ENCODE measurements at regions not wholly inside any gene's neighbourhood (a gene's known extent, or its start where the extent isn't known, plus 50 kb on each side); places are given as distances from the start of the nearest gene placed in this dataset.

DNA sequence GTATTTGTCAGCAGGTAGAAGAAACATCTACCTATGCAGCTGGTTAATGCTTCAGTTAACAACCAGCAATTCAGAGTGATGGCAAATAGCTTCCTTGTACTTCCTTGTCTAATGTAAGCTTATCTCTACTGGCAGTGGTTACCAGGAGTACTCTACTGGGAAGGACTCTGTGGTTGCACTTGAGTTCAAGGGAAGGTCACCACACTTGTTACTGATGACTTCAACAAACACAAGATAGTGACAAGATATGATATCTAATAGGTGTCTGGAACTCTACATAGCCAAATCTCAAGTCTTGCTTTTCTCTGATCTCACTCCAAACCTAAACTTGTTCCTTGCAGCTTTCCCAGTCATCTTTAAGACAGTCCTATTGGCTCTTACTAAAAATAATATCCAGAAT lies 1644.9 kb upstream of the TENM3 start:
- H3K27me3 ChIP-seq, result no peaks in the 10 kb centered on the region
- H3K4me3 ChIP-seq, result no peak overlapping the region
- H3K36me3 ChIP-seq, result no peaks in the 10 kb centered on the region
- no peaks in the 10 kb centered on the region for H3K9me3 ChIP-seq
- DNase-seq, result no peak

DNA sequence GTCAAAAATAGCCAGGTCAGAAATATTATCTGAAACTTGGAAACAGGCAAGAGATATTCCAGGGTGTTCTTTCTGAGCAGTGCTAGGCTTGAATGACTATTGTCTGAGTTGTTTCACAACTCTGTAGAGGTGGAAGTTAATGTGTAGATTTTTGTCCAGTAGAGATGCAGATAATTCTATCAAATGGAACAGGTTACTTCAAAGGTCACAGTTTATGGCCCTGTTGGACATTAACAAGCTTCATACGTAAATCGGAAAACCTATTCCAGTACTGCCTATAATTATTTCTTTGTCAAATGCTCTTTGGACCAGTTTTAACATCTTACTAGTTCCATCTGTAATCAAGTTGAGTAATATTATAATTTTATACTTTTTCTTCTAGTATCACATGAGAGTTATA lies 1639.4 kb upstream of the TENM3 start:
- Histone ChIP-seq H3K27me3 (no peaks in the 10 kb centered on the region), H3K36me3 (no peaks in the 10 kb centered on the region), H3K4me3 (no peak overlapping the region), H3K9me3 (no peaks in the 10 kb centered on the region)
- DNase-seq, result no peak

DNA sequence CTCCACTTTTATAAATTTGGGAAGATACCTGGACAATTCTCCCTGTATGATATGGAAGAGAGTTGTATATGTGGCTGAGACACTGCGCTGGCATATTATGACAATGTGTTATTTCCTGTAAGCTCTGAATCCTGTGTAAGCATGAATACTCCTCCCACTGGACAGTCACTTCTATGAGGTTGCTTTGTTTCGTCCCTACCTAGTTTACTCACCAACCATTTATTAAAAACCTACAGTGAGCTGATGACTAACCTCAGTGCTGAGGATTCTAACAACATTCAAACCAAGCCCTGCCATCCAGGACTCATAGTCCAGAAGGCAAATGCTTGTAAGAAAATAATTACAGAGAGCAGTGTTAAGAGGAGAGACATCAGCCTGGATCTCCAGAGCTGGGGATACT lies 1632.9 kb upstream of the TENM3 start:
- Histone ChIP-seq H3K4me3 (no peak overlapping the region), H3K9me3 (no peaks in the 10 kb centered on the region), H3K36me3 (no peaks in the 10 kb centered on the region), H3K27me3 (no peaks in the 10 kb centered on the region)
- DNase-seq, result no peak

DNA sequence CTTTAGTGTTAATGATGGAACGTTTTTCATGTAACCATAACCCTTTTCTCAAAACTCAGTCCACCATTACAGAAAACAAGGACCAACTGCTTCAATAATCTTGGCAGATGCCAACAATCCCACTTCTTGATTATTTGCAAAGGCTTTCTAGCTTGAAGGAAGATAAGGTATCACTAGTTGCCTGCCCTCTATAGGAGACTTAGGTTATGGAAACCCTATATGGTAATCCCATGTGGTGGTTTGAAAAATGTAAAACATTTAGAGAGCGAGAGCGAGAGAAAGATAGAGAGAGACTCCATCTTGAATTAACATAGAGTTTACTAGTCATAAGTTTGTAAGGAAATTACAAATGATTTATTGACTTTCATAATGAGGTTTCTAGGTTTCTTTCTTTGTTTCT lies 1627.5 kb upstream of the TENM3 start:
- no peaks in the 10 kb centered on the region for H3K27me3 ChIP-seq
- no peak overlapping the region for H3K4me3 ChIP-seq
- DNase-seq, result no peak
- no peaks in the 10 kb centered on the region for H3K36me3 ChIP-seq
- no peaks in the 10 kb centered on the region for H3K9me3 ChIP-seq

DNA sequence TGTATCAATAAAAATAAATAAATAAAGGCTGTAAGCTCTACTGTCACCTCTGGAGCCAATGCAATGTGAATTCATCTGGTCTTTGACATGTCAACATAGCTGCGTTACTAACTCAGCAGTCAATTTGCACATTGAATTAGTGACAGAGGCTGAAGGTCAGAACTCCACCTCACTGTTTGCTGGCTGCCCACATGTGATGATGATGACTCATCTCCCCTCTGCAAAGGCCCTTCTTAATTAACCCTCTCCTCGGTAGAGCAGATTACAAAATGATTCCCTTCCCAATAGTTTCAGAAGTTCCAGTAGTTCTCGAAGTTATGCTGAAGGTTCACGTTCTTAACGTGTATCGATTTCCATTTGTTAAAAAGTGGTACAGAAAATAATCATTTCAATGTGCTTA lies 1626.0 kb upstream of the TENM3 start:
- H3K9me3 ChIP-seq, result no peaks in the 10 kb centered on the region
- no peaks in the 10 kb centered on the region for H3K36me3 ChIP-seq
- H3K27me3 ChIP-seq, result no peaks in the 10 kb centered on the region
- DNase-seq, result peak; percentile 0
- no peak overlapping the region for H3K4me3 ChIP-seq

DNA sequence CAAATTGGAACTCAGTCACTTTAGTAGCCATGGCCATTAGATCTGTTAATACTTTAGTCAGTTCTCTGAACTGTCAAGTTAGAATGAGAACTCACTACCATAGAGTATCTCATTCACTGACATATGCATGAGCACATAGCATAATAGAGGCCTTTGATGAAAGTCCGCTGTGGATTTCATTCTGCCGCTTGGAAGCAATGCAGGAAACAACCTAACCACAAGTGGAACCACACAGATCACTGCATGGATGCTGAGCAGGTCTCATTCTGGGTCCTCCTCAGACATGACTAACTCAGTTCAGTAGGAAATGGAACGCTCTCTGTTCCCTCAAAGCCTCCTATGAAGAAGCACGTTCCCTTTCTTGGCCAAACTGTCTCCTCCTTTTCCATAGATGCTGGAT lies 1624.8 kb upstream of the TENM3 start:
- H3K36me3 ChIP-seq, result no peaks in the 10 kb centered on the region
- no peaks in the 10 kb centered on the region for H3K9me3 ChIP-seq
- H3K27me3 ChIP-seq, result no peaks in the 10 kb centered on the region
- no peak overlapping the region for H3K4me3 ChIP-seq
- no peak for DNase-seq

DNA sequence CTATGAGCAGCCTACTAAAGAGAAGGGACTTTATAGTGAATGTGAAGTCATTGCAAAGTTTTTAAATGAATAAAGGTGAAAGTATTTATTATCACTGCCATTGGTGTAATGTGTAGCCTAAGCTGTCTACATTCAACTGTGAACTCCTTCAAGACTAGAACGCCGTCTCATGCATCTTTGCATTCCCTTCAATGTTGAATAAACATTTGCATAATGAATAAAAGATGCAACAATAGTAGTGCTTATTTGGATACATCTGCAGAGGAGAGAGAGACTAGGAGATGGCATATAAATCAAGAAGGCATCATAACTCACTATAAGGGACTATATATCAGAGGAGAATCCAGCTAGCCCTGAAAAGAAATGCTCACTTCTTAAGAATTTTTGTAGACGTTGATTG lies 1623.8 kb upstream of the TENM3 start:
- Histone ChIP-seq H3K4me3 (no peak overlapping the region), H3K9me3 (no peaks in the 10 kb centered on the region)

DNA sequence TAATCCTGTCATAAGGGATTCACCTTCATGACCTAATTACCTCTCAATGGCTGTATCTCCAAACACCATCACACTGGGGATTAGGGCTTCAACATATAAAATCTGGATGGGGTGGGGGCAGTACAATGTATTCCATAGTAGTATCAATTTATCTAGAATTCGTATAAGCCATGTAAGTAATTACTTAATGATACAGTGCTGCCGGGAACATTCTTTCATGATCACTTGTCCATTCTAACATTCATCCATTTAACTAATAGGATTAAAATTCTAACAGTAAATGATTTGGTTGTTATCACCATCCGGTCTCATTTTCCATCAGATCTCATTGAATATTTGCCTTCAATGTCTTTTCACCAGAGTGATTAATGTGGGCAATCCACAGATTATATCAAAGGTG lies 1620.9 kb upstream of the TENM3 start:
- Histone ChIP-seq H3K36me3 (no peaks in the 10 kb centered on the region), H3K27me3 (no peaks in the 10 kb centered on the region)
- no peak for DNase-seq

More for the DNA sequence above, 1623.8 kb upstream of the TENM3 start:
- no peaks in the 10 kb centered on the region for H3K36me3 ChIP-seq
- no peak for DNase-seq
- no peaks in the 10 kb centered on the region for H3K27me3 ChIP-seq

DNA sequence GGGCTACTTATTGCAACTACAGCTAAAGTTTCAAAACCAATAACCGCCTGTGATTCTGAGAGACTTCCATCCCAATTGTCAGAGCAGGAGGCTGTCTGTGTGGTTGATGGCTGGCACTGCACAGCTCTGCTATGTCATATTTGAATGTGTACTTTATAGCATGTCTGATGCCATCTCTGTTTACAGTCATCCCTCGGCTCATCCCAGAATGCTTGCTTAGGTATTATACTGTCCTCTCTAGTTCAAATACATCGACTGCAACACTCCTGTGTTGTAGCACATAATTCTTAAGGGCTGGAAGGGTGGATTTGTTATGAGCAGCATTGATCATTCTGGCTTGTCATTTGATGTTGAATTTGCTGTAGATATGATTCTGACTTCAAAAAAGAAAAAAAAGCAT lies 1617.5 kb upstream of the TENM3 start:
- no peaks in the 10 kb centered on the region for H3K27me3 ChIP-seq
- no peaks in the 10 kb centered on the region for H3K9me3 ChIP-seq
- DNase-seq, result no peak

More for the DNA sequence above, 1620.9 kb upstream of the TENM3 start:
- H3K9me3 ChIP-seq, result no peaks in the 10 kb centered on the region
- no peak overlapping the region for H3K4me3 ChIP-seq

DNA sequence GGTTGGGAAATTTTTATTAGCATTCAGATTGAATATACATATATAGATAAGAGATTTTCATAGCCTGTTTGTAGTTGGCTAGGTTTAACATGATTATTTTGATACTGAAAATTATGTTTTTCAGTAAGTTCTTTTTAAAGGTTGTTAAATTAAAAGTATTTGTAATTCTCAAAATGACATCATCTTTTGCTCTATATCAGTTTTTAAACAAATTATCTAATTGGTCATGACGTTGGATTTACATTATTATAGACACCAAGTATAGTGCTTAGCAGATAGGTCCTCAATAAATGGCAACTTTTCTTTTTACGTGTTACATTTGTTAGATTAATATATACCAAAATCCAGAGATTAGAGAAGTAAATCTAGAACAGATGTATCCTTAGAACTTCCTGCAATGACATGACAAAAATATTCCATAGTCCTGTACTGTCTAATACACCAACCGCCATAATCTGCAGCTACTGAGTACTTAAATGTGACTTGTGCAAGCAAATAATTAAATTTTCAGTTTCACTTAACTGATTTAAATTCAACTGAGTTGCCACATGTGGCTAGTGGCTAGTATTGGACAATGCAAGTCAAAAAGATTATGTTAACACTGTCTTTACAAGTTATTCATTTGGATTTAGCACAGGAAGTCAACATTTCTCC lies 1613.1 kb upstream of the TENM3 start:
- Histone ChIP-seq H3K9me3 (no peaks in the 10 kb centered on the region), H3K36me3 (no peaks in the 10 kb centered on the region)
- DNase-seq, result no peak

More for the DNA sequence above, 1617.5 kb upstream of the TENM3 start:
- Histone ChIP-seq H3K4me3 (no peak overlapping the region), H3K36me3 (no peaks in the 10 kb centered on the region)

DNA sequence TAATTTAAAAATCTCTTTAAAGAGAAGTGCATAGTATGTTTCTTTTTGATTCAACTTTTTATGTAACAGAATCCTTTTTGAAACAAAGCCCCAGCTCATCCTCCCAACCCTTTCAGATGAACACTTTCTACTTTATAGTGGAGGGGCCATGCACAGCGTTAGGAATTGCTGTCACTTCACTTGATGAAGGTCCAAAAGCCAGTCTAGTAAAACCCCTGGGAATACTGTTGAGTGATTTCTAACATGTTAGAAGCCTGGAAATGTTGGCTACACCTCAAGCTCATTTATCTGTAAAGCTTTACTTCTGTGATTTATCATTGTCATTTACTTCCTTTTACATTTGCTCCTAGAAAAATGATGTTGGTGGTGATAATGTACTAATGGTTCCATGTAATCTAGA lies 1608.9 kb upstream of the TENM3 start:
- no peaks in the 10 kb centered on the region for H3K36me3 ChIP-seq
- DNase-seq, result no peak
- H3K9me3 ChIP-seq, result no peaks in the 10 kb centered on the region
- no peak overlapping the region for H3K4me3 ChIP-seq
- H3K27me3 ChIP-seq, result no peaks in the 10 kb centered on the region

More for the DNA sequence above, 1613.1 kb upstream of the TENM3 start:
- Histone ChIP-seq H3K27me3 (no peaks in the 10 kb centered on the region), H3K4me3 (no peak overlapping the region)

DNA sequence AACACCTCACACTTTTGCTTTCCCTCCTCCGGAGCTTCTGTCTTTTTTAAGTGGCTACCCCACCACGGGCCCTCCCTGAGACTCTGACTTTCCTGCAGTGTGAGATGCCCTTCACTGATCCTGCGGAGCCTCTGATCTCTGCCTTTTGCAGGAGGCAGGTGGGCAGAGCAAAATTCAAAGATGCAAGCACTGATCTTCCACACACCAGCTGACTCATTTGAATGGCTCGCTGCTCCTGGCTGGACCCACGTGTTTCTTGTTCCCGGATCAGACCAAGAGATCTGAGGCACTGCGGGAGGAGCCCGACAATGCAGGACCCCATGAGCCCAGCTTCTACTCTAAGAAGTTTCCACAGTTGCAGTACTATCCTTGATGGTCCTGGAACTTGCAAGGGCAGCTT lies 1607.9 kb upstream of the TENM3 start:
- Histone ChIP-seq H3K36me3 (no peaks in the 10 kb centered on the region), H3K27me3 (no peaks in the 10 kb centered on the region), H3K9me3 (no peaks in the 10 kb centered on the region), H3K4me3 (no peak overlapping the region)
- no peak for DNase-seq

DNA sequence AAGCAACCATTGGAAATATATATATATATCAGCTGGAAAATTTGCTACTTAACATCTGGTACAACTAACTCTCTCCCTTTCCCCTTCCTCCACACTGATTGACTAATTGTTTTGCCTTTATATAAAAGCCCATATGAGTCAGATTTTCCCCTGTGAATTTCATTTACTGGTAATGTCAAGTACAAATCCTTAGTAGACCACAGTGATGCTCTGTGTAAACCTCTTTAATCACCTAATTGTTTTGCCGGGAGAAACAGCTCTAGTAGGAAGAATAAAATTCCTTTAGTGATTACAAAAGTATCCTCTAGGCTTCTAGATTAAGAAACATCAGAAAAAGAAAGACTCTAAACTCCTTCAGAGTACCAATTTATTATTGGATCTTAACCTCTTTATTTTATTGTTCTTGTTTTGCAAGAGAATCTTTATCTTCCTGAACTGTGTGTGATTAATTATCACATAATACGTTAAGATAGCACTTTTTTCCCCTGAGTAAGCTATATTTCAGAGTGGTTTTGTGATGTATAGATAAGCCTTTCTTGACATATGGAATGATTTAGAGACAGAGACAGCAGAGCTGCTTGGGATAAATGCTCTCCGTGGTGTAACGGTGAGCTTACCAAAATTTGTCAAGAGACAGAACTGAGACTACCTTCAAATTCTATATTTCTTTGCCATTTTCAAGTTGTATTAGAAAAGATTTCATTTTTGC lies 1606.4 kb upstream of the TENM3 start:
- no peaks in the 10 kb centered on the region for H3K9me3 ChIP-seq
- no peaks in the 10 kb centered on the region for H3K27me3 ChIP-seq
- DNase-seq, result no peak
- H3K36me3 ChIP-seq, result no peaks in the 10 kb centered on the region
- no peak overlapping the region for H3K4me3 ChIP-seq

DNA sequence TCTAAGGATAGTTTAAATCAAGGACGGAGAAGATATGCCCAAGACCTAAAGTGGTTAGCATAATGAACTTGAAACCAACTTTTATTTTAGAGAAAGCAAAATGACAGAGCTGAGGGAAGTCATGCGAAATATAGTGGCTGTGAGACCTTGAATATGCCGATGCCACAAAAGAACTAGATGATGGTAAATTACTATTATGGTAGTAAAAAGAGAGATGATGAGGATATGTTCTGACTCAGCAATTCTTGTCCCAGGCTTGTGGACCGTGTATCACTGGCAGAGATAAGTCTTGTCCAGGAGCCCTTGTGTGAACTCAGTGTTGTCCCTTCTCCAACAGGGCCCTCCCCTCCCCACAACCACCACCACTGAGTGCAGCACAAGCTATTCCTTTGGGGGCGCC lies 1605.6 kb upstream of the TENM3 start:
- Histone ChIP-seq H3K27me3 (no peaks in the 10 kb centered on the region), H3K9me3 (no peaks in the 10 kb centered on the region), H3K4me3 (no peak overlapping the region), H3K36me3 (no peaks in the 10 kb centered on the region)
- DNase-seq, result no peak

DNA sequence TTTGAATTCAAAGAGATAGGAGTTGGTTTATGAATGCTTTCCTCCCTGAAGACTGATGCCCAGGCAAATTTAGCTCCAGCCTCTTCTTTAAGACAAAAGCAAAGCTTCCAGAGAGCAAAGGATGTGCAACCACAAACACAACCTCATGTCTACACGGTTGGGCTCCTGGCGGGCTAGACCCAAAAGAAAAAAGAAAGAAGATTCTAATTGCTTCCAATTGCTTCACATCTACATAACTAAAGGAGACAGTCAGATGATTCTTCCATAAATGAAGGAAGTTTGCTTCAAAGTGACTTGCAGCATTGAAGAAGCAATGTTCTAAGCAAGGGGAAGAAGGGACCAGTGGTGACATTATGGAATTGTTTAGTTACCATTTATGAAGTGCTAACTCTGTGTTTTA lies 1603.0 kb upstream of the TENM3 start:
- Histone ChIP-seq H3K9me3 (no peaks in the 10 kb centered on the region), H3K27me3 (no peaks in the 10 kb centered on the region), H3K4me3 (no peak overlapping the region), H3K36me3 (no peaks in the 10 kb centered on the region)
- no peak for DNase-seq

DNA sequence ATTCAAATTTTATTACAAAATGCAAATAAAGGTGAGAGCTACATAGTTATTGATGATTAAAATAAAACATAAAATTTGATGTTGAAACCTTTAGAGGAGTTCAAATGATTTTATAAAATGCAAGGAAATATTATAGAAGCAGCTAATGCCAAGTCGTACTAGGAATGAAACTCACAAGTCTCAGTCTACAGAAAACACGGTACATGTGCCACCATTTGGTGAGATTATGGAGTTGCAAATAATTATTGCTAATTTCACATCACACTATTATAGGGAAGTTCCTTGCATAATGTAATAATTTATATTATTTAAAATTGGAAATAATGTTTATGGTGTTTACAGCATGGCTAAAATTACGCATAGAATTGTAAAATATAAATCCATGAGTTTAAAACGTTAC lies 1601.7 kb upstream of the TENM3 start:
- H3K36me3 ChIP-seq, result no peaks in the 10 kb centered on the region
- no peak for DNase-seq
- H3K27me3 ChIP-seq, result no peaks in the 10 kb centered on the region
- H3K4me3 ChIP-seq, result no peak overlapping the region
- no peaks in the 10 kb centered on the region for H3K9me3 ChIP-seq

DNA sequence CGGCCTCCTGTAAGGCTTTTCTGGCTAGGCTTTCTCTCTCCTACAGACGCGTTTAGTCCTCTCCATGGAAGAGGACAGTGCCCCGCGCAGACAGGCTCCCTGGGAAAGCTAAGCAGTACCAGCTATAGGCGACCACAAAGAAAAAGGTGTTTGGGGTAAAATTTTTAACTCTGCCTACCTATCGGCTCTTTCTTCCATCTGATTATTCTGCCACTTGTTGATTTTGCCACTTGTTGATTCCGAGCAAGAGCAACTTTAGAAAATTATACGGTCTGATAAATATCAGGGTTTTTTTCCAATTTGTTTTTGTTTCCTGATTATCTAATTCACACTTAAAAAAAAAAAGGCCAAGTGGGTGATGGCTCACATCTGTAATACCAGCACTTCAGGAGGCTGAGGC lies 1600.5 kb upstream of the TENM3 start:
- Histone ChIP-seq H3K4me3 (no peak overlapping the region), H3K36me3 (no peaks in the 10 kb centered on the region), H3K27me3 (no peaks in the 10 kb centered on the region), H3K9me3 (no peaks in the 10 kb centered on the region)
- no peak for DNase-seq

DNA sequence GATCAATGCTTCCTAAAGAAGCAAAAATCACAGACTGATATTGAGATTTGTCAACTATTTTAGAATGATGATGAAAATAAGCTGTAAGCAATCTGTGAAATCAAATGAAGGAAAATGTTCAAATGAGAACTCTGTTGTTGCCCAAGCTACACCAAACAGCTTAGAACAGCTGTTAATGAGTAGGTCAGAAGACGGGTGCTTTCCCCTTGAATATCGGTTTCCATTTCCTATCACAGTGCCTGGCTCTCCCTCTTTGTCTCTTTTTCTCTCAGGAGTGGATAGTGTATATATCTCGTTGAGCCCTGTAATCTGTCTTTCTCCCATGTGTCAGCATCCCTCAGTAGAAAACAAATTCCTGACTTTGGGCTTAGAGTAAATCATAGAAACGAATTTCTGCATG lies 1592.9 kb upstream of the TENM3 start:
- Histone ChIP-seq H3K27me3 (no peaks in the 10 kb centered on the region), H3K36me3 (no peaks in the 10 kb centered on the region), H3K4me3 (no peak overlapping the region), H3K9me3 (no peaks in the 10 kb centered on the region)
- no peak for DNase-seq

All from MG63 (cell line).